ENCODE measurements at regions not wholly inside any gene's neighbourhood (a gene's known extent, or its start where the extent isn't known, plus 50 kb on each side); places are given as distances from the start of the nearest gene placed in this dataset.
"Not testable (repeated sequence)": the region's sequence is repeated elsewhere in the genome, so short reads cannot be mapped to it uniquely, and the experiment has no call there.

GRCh38 chr6:115016593-115016992, 673.8 kb upstream of the HS3ST5 start:
- intact Hi-C loops (cut with DNase I), result no loop called here

GRCh38 chr6:115004982-115005381, 662.2 kb upstream of the HS3ST5 start:
- intact Hi-C loops (cut with DNase I), result no loop called here
- no peak for DNase-seq (ENCODE audit: low spot score)

More at GRCh38 chr6:115016593-115016992, 673.8 kb upstream of the HS3ST5 start:
- DNase-seq (ENCODE audit: low spot score), result no peak

GRCh38 chr6:115004204-115004603, 661.4 kb upstream of the HS3ST5 start:
- intact Hi-C loops (cut with DNase I), result no loop called here
- DNase-seq (ENCODE audit: low spot score), result no peak

GRCh38 chr6:115001731-115002350, 659.0 kb upstream of the HS3ST5 start:
- DNase-seq (ENCODE audit: low spot score), result no peak
- intact Hi-C loops (cut with DNase I), result no loop called here

GRCh38 chr6:115000736-115001135, 657.9 kb upstream of the HS3ST5 start:
- no peak for DNase-seq (ENCODE audit: low spot score)
- intact Hi-C loops (cut with DNase I), result no loop called here

GRCh38 chr6:114998492-114998891, 655.7 kb upstream of the HS3ST5 start:
- no peak for DNase-seq (ENCODE audit: low spot score)
- intact Hi-C loops (cut with DNase I), result no loop called here

GRCh38 chr6:114997813-114998292, 655.0 kb upstream of the HS3ST5 start:
- DNase-seq (ENCODE audit: low spot score), result no peak
- intact Hi-C loops (cut with DNase I), result no loop called here

GRCh38 chr6:114995526-114995925, 652.7 kb upstream of the HS3ST5 start:
- no peak for DNase-seq (ENCODE audit: low spot score)
- intact Hi-C loops (cut with DNase I), result no loop called here

GRCh38 chr6:114989279-114989964, 646.6 kb upstream of the HS3ST5 start:
- intact Hi-C loops (cut with DNase I), result no loop called here
- DNase-seq (ENCODE audit: low spot score), result no peak

GRCh38 chr6:114987281-114987680, 644.5 kb upstream of the HS3ST5 start:
- intact Hi-C loops (cut with DNase I), result no loop called here
- DNase-seq (ENCODE audit: low spot score), result no peak

GRCh38 chr6:114955363-114955762, 612.5 kb upstream of the HS3ST5 start:
- DNase-seq (ENCODE audit: low spot score), result no peak
- intact Hi-C loops (cut with DNase I), result no loop called here

GRCh38 chr6:114952229-114952628, 609.4 kb upstream of the HS3ST5 start:
- DNase-seq (ENCODE audit: low spot score), result no peak
- intact Hi-C loops (cut with DNase I), result no loop called here

GRCh38 chr6:114945392-114945791, 602.6 kb upstream of the HS3ST5 start:
- no peak for DNase-seq (ENCODE audit: low spot score)
- intact Hi-C loops (cut with DNase I), result no loop called here

GRCh38 chr6:114941078-114941477, 598.3 kb upstream of the HS3ST5 start:
- no peak for DNase-seq (ENCODE audit: low spot score)
- intact Hi-C loops (cut with DNase I), result no loop called here

- intact Hi-C loops (cut with DNase I), result no loop called here
These were observed 597.4 kb upstream of the HS3ST5 start for GRCh38 chr6:114940181-114940580.

GRCh38 chr6:114939630-114940029, 596.8 kb upstream of the HS3ST5 start:
- DNase-seq (ENCODE audit: low spot score), result no peak
- intact Hi-C loops (cut with DNase I), result no loop called here

More at GRCh38 chr6:114940181-114940580, 597.4 kb upstream of the HS3ST5 start:
- DNase-seq (ENCODE audit: low spot score), result no peak

GRCh38 chr6:114936080-114936479, 593.3 kb upstream of the HS3ST5 start:
- no peak for DNase-seq (ENCODE audit: low spot score)
- intact Hi-C loops (cut with DNase I), result no loop called here

- intact Hi-C loops (cut with DNase I), result no loop called here
- DNase-seq (ENCODE audit: low spot score), result no peak
These were observed 591.3 kb upstream of the HS3ST5 start for GRCh38 chr6:114934079-114934478.

- DNase-seq (ENCODE audit: low spot score); intact Hi-C loops (cut with DNase I): not testable (repeated sequence)
These were observed 585.9 kb upstream of the HS3ST5 start for GRCh38 chr6:114928731-114929130.

GRCh38 chr6:114906096-114906495, 563.3 kb upstream of the HS3ST5 start:
- intact Hi-C loops (cut with DNase I), result no loop called here
- no peak for DNase-seq (ENCODE audit: low spot score)

GRCh38 chr6:114897536-114897935, 554.7 kb upstream of the HS3ST5 start:
- no peak for DNase-seq (ENCODE audit: low spot score)
- intact Hi-C loops (cut with DNase I), result no loop called here
